ENCODE measurements at regions not wholly inside any gene's neighbourhood (a gene's known extent, or its start where the extent isn't known, plus 50 kb on each side); places are given as distances from the start of the nearest gene placed in this dataset.

- 12% methylated on average over 2 of the region's 2 CpGs for WGBS
- no peaks in the 10 kb centered on the region for H3K9me3 ChIP-seq (ENCODE audit: control insufficient read depth, low read length)
- intact Hi-C loops (cut with DNase I) = no loop called here
- H3K4me3 ChIP-seq (ENCODE audit: low read length) = no peak overlapping the region
- no peak for DNase-seq
- no peak for ATAC-seq
- no peak overlapping the region for H3K27ac ChIP-seq (ENCODE audit: low read length)
- no peaks in the 10 kb centered on the region for H3K4me1 ChIP-seq (ENCODE audit: control insufficient read depth, insufficient read depth, low read length)
- no peaks in the 10 kb centered on the region for H3K27me3 ChIP-seq (ENCODE audit: control insufficient read depth, insufficient read depth)
Measured at GRCh38 chr1:104906141-104906540, 1156.4 kb downstream of the AMY1C start.

- no peak overlapping the region for H3K27ac ChIP-seq (ENCODE audit: low read length)
- WGBS = 88% methylated on average over 1 of the region's 1 CpG
- DNase-seq = no peak
- no peak for ATAC-seq
- H3K9me3 ChIP-seq (ENCODE audit: control insufficient read depth, low read length) = no peaks in the 10 kb centered on the region
- no peaks in the 10 kb centered on the region for H3K27me3 ChIP-seq (ENCODE audit: control insufficient read depth, insufficient read depth)
- intact Hi-C loops (cut with DNase I) = no loop called here
- no peak overlapping the region for H3K4me3 ChIP-seq (ENCODE audit: low read length)
- H3K4me1 ChIP-seq (ENCODE audit: control insufficient read depth, insufficient read depth, low read length) = no peaks in the 10 kb centered on the region
Measured at GRCh38 chr1:104919188-104919587, 1169.5 kb downstream of the AMY1C start.

GRCh38 chr1:104921525-104921924, 1171.8 kb downstream of the AMY1C start:
- H3K27ac ChIP-seq (ENCODE audit: low read length) = no peak overlapping the region
- H3K4me3 ChIP-seq (ENCODE audit: low read length) = no peak overlapping the region
- H3K9me3 ChIP-seq (ENCODE audit: control insufficient read depth, low read length) = no peaks in the 10 kb centered on the region
- DNase-seq (no peak), ATAC-seq (no peak)
- no peaks in the 10 kb centered on the region for H3K27me3 ChIP-seq (ENCODE audit: control insufficient read depth, insufficient read depth)
- no peaks in the 10 kb centered on the region for H3K4me1 ChIP-seq (ENCODE audit: control insufficient read depth, insufficient read depth, low read length)
- intact Hi-C loops (cut with DNase I) = no loop called here

GRCh38 chr1:104923075-104923474, 1173.4 kb downstream of the AMY1C start:
- Histone ChIP-seq H3K9me3 (ENCODE audit: control insufficient read depth, low read length) (no peaks in the 10 kb centered on the region), H3K4me3 (ENCODE audit: low read length) (no peak overlapping the region), H3K27ac (ENCODE audit: low read length) (no peak overlapping the region), H3K4me1 (ENCODE audit: control insufficient read depth, insufficient read depth, low read length) (no peaks in the 10 kb centered on the region), H3K27me3 (ENCODE audit: control insufficient read depth, insufficient read depth) (no peaks in the 10 kb centered on the region)
- WGBS = 73% methylated on average over 7 of the region's 7 CpGs
- DNase-seq = no peak
- intact Hi-C loops (cut with DNase I) = no loop called here
- no peak for ATAC-seq

GRCh38 chr1:104929280-104929679, 1179.6 kb downstream of the AMY1C start:
- Histone ChIP-seq H3K4me1 (ENCODE audit: control insufficient read depth, insufficient read depth, low read length) (no peaks in the 10 kb centered on the region), H3K4me3 (ENCODE audit: low read length) (no peak overlapping the region), H3K27ac (ENCODE audit: low read length) (no peak overlapping the region), H3K27me3 (ENCODE audit: control insufficient read depth, insufficient read depth) (no peaks in the 10 kb centered on the region), H3K9me3 (ENCODE audit: control insufficient read depth, low read length) (no peaks in the 10 kb centered on the region)
- DNase-seq = no peak
- intact Hi-C loops (cut with DNase I) = no loop called here
- ATAC-seq = no peak
- 94% methylated on average over 1 of the region's 1 CpG for WGBS

GRCh38 chr1:104932030-104932915, 1182.6 kb downstream of the AMY1C start:
- intact Hi-C loops (cut with DNase I) = no loop called here
- H3K9me3 ChIP-seq (ENCODE audit: control insufficient read depth, low read length) = no peaks in the 10 kb centered on the region
- ATAC-seq = no peak
- no peaks in the 10 kb centered on the region for H3K4me1 ChIP-seq (ENCODE audit: control insufficient read depth, insufficient read depth, low read length)
- no peaks in the 10 kb centered on the region for H3K27me3 ChIP-seq (ENCODE audit: control insufficient read depth, insufficient read depth)
- no peak overlapping the region for H3K4me3 ChIP-seq (ENCODE audit: low read length)
- WGBS = 69% methylated on average over 13 of the region's 13 CpGs
- no peak overlapping the region for H3K27ac ChIP-seq (ENCODE audit: low read length)
- peak in 1 of 3 donors; percentile 29 for DNase-seq

- ATAC-seq = no peak
- Histone ChIP-seq H3K4me1 (ENCODE audit: control insufficient read depth, insufficient read depth, low read length) (no peaks in the 10 kb centered on the region), H3K9me3 (ENCODE audit: control insufficient read depth, low read length) (no peaks in the 10 kb centered on the region), H3K4me3 (ENCODE audit: low read length) (no peak overlapping the region), H3K27ac (ENCODE audit: low read length) (no peak overlapping the region), H3K27me3 (ENCODE audit: control insufficient read depth, insufficient read depth) (no peaks in the 10 kb centered on the region)
- 73% methylated on average over 14 of the region's 14 CpGs for WGBS
- intact Hi-C loops (cut with DNase I) = no loop called here
- no peak for DNase-seq
Measured at GRCh38 chr1:104932949-104933679, 1183.4 kb downstream of the AMY1C start.

GRCh38 chr1:104933846-104934245, 1184.1 kb downstream of the AMY1C start:
- H3K4me1 ChIP-seq (ENCODE audit: control insufficient read depth, insufficient read depth, low read length) = no peaks in the 10 kb centered on the region
- ATAC-seq = no peak
- no peak for DNase-seq
- H3K4me3 ChIP-seq (ENCODE audit: low read length) = no peak overlapping the region
- intact Hi-C loops (cut with DNase I) = no loop called here
- 86% methylated on average over 9 of the region's 9 CpGs for WGBS
- no peak overlapping the region for H3K27ac ChIP-seq (ENCODE audit: low read length)
- no peaks in the 10 kb centered on the region for H3K9me3 ChIP-seq (ENCODE audit: control insufficient read depth, low read length)
- H3K27me3 ChIP-seq (ENCODE audit: control insufficient read depth, insufficient read depth) = no peaks in the 10 kb centered on the region

GRCh38 chr1:104945406-104945805, 1195.7 kb downstream of the AMY1C start:
- WGBS = 49% methylated on average over 2 of the region's 2 CpGs
- DNase-seq (no peak), ATAC-seq (no peak)
- no peaks in the 10 kb centered on the region for H3K27me3 ChIP-seq (ENCODE audit: control insufficient read depth, insufficient read depth)
- no peak overlapping the region for H3K27ac ChIP-seq (ENCODE audit: low read length)
- intact Hi-C loops (cut with DNase I) = no loop called here
- H3K4me1 ChIP-seq (ENCODE audit: control insufficient read depth, insufficient read depth, low read length) = no peaks in the 10 kb centered on the region
- no peak overlapping the region for H3K4me3 ChIP-seq (ENCODE audit: low read length)
- no peaks in the 10 kb centered on the region for H3K9me3 ChIP-seq (ENCODE audit: control insufficient read depth, low read length)

GRCh38 chr1:104946558-104947210, 1197.0 kb downstream of the AMY1C start:
- ATAC-seq (no peak), DNase-seq (no peak)
- Histone ChIP-seq H3K4me1 (ENCODE audit: control insufficient read depth, insufficient read depth, low read length) (no peaks in the 10 kb centered on the region), H3K9me3 (ENCODE audit: control insufficient read depth, low read length) (no peaks in the 10 kb centered on the region), H3K27me3 (ENCODE audit: control insufficient read depth, insufficient read depth) (no peaks in the 10 kb centered on the region), H3K27ac (ENCODE audit: low read length) (no peak overlapping the region), H3K4me3 (ENCODE audit: low read length) (no peak overlapping the region)
- intact Hi-C loops (cut with DNase I) = no loop called here
- 84% methylated on average over 4 of the region's 4 CpGs for WGBS

- Histone ChIP-seq H3K9me3 (ENCODE audit: control insufficient read depth, low read length) (no peaks in the 10 kb centered on the region), H3K4me3 (ENCODE audit: low read length) (no peak overlapping the region), H3K27me3 (ENCODE audit: control insufficient read depth, insufficient read depth) (no peaks in the 10 kb centered on the region), H3K27ac (ENCODE audit: low read length) (no peak overlapping the region), H3K4me1 (ENCODE audit: control insufficient read depth, insufficient read depth, low read length) (no peaks in the 10 kb centered on the region)
- ATAC-seq (no peak), DNase-seq (no peak)
- intact Hi-C loops (cut with DNase I) = no loop called here
- 75% methylated on average over 3 of the region's 3 CpGs for whole genome bisulfite sequencing
Measured at GRCh38 chr1:104953555-104953954, 1203.9 kb downstream of the AMY1C start.
